MM.1S (cell line): ENCODE measurements at regions not wholly inside any gene's neighbourhood (a gene's known extent, or its start where the extent isn't known, plus 50 kb on each side); places are given as distances from the start of the nearest gene placed in this dataset.

Experiments used
- DNase-seq: peaks from one replicate; pipeline ENCODE4 v3.0.0-alpha.2; 2015
- H2AFZ ChIP-seq: fragments of 300-600 bp; sonication (generic); 2 replicates; pipeline ENCODE4 v1.6.0; 2016; ENCODE audit warnings: antibody characterized with exemption, low read length
- H3F3A ChIP-seq: fragments of 300-600 bp; sonication (generic); 2 replicates; pipeline ENCODE4 v1.6.1; 2016; ENCODE audit warnings: mild to moderate bottlenecking, antibody characterized with exemption, low read length, moderate library complexity, mixed read lengths; ENCODE audit not compliant: insufficient read depth
- H3K27ac ChIP-seq: fragments of 300-600 bp; sonication (generic); 2 replicates; pipeline ENCODE4 v1.5.1; 2016; ENCODE audit warnings: mild to moderate bottlenecking, low read length
- H3K27me3 ChIP-seq: fragments of 300-600 bp; sonication (generic); replicated peaks from 2 replicates; pipeline ENCODE4 v1.6.0; 2016; ENCODE audit warnings: low read length; ENCODE audit not compliant: insufficient read depth
- H3K36me3 ChIP-seq: fragments of 300-600 bp; sonication (generic); replicated peaks from 2 replicates; pipeline ENCODE4 v1.6.1; 2016; ENCODE audit warnings: mild to moderate bottlenecking, low read length, mixed read lengths; ENCODE audit not compliant: insufficient read depth
- H3K4me1 ChIP-seq: fragments of 300-600 bp; sonication (generic); 2 replicates; pipeline ENCODE4 v1.6.1; 2016; ENCODE audit warnings: low read length, mixed read lengths
- H3K4me2 ChIP-seq: fragments of 300-600 bp; sonication (generic); 2 replicates; pipeline ENCODE4 v1.6.0; 2016; ENCODE audit warnings: low read depth, low read length
- H3K4me3 ChIP-seq: fragments of 300-600 bp; sonication (generic); 2 replicates; pipeline ENCODE4 v1.5.1; 2016; ENCODE audit warnings: low read length, mixed read lengths
- H3K79me2 ChIP-seq: fragments of 300-600 bp; sonication (generic); 2 replicates; pipeline ENCODE4 v1.6.1; 2016; ENCODE audit warnings: mixed run types, low read length, mixed read lengths
- H3K9ac ChIP-seq: fragments of 300-600 bp; sonication (generic); 2 replicates; pipeline ENCODE4 v1.6.1; 2016; ENCODE audit warnings: low read length, mixed read lengths
- H3K9me2 ChIP-seq: fragments of 300-600 bp; sonication (generic); replicated peaks from 2 replicates; pipeline ENCODE4 v1.6.1; 2016; ENCODE audit warnings: mild to moderate bottlenecking, low read length, mixed read lengths; ENCODE audit not compliant: insufficient read depth
- H3K9me3 ChIP-seq: fragments of 300-600 bp; sonication (generic); replicated peaks from 2 replicates; pipeline ENCODE4 v1.6.1; 2016; ENCODE audit warnings: mild to moderate bottlenecking, low read length, mixed read lengths; ENCODE audit not compliant: insufficient read depth
- H4K20me1 ChIP-seq: fragments of 300-600 bp; sonication (generic); 2 replicates; pipeline ENCODE4 v1.6.1; 2016; ENCODE audit warnings: mild to moderate bottlenecking, low read length, moderate library complexity, mixed read lengths; ENCODE audit not compliant: insufficient read depth
- EZH2 ChIP-seq: fragments of 300-600 bp; sonication (generic); optimal IDR thresholded peaks from 2 replicates; pipeline ENCODE3; 2017; ENCODE audit warnings: low read depth, mild to moderate bottlenecking, antibody characterized with exemption, low read length, mixed read lengths
- EZH2phosphoT487 ChIP-seq: fragments of 300-600 bp; sonication (generic); IDR thresholded peaks from 2 replicates; pipeline ENCODE4 v1.6.1; 2018; ENCODE audit warnings: antibody characterized with exemption, low read length
- TF ChIP-seq, protein P1 (sequence below): fragments of 300-600 bp; sonication (generic); IDR thresholded peaks from 2 replicates; pipeline ENCODE4 v1.5.1; 2016; ENCODE audit warnings: antibody characterized with exemption, low read length, mixed read lengths

GRCh38 chr16:6835941-6836340 is 496.7 kb upstream of the RBFOX1 start:
- Histone ChIP-seq H3K4me2 (no peak overlapping the region), H3K9me3 (no peaks in the 10 kb centered on the region), H3K27ac (no peak overlapping the region), H3K4me3 (no peak overlapping the region), H3K4me1 (no peaks in the 10 kb centered on the region), H2AFZ (no peak overlapping the region), H3K9ac (no peak overlapping the region), H3K79me2 (no peaks in the 10 kb centered on the region), H3K27me3 (no peaks in the 10 kb centered on the region), H3F3A (no peaks in the 10 kb centered on the region), H3K36me3 (no peaks in the 10 kb centered on the region), H4K20me1 (no peaks in the 10 kb centered on the region), H3K9me2 (no peaks in the 10 kb centered on the region)
- DNase-seq, result no peak
- TF ChIP-seq, protein P1, sequence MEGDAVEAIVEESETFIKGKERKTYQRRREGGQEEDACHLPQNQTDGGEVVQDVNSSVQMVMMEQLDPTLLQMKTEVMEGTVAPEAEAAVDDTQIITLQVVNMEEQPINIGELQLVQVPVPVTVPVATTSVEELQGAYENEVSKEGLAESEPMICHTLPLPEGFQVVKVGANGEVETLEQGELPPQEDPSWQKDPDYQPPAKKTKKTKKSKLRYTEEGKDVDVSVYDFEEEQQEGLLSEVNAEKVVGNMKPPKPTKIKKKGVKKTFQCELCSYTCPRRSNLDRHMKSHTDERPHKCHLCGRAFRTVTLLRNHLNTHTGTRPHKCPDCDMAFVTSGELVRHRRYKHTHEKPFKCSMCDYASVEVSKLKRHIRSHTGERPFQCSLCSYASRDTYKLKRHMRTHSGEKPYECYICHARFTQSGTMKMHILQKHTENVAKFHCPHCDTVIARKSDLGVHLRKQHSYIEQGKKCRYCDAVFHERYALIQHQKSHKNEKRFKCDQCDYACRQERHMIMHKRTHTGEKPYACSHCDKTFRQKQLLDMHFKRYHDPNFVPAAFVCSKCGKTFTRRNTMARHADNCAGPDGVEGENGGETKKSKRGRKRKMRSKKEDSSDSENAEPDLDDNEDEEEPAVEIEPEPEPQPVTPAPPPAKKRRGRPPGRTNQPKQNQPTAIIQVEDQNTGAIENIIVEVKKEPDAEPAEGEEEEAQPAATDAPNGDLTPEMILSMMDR, result no peak
- TF ChIP-seq EZH2phosphoT487 (no peak), EZH2 (no peak)

GRCh38 chr16:6835516-6835915 is 497.1 kb upstream of the RBFOX1 start:
- Histone ChIP-seq H3K27ac (no peak overlapping the region), H3K9me3 (no peaks in the 10 kb centered on the region), H3K79me2 (no peaks in the 10 kb centered on the region), H3F3A (no peaks in the 10 kb centered on the region), H2AFZ (no peak overlapping the region), H3K9me2 (no peaks in the 10 kb centered on the region), H3K9ac (no peak overlapping the region), H3K36me3 (no peaks in the 10 kb centered on the region), H4K20me1 (no peaks in the 10 kb centered on the region), H3K4me3 (no peak overlapping the region), H3K27me3 (no peaks in the 10 kb centered on the region), H3K4me2 (no peak overlapping the region), H3K4me1 (no peaks in the 10 kb centered on the region)
- DNase-seq, result no peak
- TF ChIP-seq EZH2, result no peak
- TF ChIP-seq, protein P1, result no peak
- no peak for TF ChIP-seq EZH2phosphoT487

DNA sequence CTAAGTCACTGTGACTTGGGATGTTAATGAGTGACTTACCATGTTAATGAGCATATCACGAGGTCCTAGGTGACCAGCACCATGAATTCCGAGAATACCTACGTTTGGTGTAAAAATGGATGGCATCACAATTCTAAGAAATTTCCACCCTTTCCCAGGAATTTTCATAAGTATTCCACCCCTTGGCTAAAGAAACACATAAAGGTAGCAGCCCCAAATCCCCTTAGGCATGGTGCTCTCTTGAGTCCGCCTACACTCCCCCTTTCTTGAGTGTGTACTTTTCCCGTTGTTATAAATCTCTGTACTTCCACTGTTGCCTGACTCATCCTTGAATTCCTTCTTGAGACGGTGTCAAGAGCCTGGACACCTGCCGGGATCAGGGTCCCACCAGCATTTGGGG is 504.0 kb upstream of the RBFOX1 start:
- no peak overlapping the region for H3K9ac ChIP-seq
- H3K27ac ChIP-seq, result no peak overlapping the region
- H3K27me3 ChIP-seq, result no peaks in the 10 kb centered on the region
- no peak overlapping the region for H3K4me3 ChIP-seq
- H3K4me1 ChIP-seq, result no peaks in the 10 kb centered on the region
- H3K4me2 ChIP-seq, result no peak overlapping the region
- H3F3A ChIP-seq, result no peaks in the 10 kb centered on the region
- no peaks in the 10 kb centered on the region for H3K79me2 ChIP-seq
- no peaks in the 10 kb centered on the region for H3K9me2 ChIP-seq
- H4K20me1 ChIP-seq, result no peaks in the 10 kb centered on the region
- TF ChIP-seq EZH2phosphoT487 (no peak), EZH2 (no peak)
- TF ChIP-seq, protein P1, result no peak
- no peaks in the 10 kb centered on the region for H3K9me3 ChIP-seq
- no peaks in the 10 kb centered on the region for H3K36me3 ChIP-seq
- no peak overlapping the region for H2AFZ ChIP-seq
- DNase-seq, result no peak
